HG03280 (cell line): ENCODE measurements at regions not wholly inside any gene's neighbourhood (a gene's known extent, or its start where the extent isn't known, plus 50 kb on each side); places are given as distances from the start of the nearest gene placed in this dataset.
"Not testable (repeated sequence)": the region's sequence is repeated elsewhere in the genome, so short reads cannot be mapped to it uniquely, and the experiment has no call there.

ENCODE experiments used
- ATAC-seq: cut with Tn5 transposase; IDR thresholded peaks from one replicate; pipeline ENCODE4 v1.9.1; 2021; ENCODE audit warnings: mild to moderate bottlenecking, moderate library complexity; ENCODE audit not compliant: unreplicated experiment

DNA sequence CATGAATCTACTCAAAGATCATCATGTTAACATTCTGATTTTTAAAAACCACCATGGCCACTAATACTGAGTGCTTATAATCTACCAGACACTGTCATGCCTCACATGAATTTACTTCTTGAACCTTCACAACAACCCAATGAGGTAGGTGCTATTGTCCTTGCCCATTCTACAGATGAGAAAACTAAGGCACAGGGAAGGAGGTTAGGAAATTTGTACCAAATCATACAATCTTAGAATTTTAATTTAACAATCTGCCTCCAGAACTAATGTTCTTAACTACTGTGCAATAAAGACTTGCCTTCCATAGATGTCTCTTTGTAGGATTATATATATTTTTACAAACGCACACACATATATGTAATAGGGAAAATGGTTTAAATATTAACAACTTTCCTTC is 269.5 kb downstream of the ALDH8A1 start:
- ATAC-seq, result no peak

DNA sequence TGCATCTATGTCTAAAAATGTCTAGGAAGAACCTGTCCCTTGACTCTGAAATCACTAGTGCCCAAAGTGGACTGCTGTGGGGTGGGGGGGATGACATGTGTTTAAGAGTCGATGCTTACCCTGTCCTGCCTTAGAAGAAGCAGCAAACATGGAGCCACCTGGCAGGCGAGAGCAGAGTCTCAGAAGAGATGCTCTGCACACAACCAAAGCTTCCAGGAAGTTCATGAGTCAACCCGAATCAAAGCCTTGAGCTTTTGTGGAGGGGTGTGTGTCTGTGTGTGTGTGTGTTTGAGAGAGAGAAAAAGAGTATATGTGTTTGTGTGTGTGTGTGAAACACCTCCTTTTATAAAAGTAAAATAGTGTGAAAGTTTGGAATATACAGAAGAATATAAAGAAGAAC is 269.9 kb downstream of the ALDH8A1 start:
- no peak for ATAC-seq

DNA sequence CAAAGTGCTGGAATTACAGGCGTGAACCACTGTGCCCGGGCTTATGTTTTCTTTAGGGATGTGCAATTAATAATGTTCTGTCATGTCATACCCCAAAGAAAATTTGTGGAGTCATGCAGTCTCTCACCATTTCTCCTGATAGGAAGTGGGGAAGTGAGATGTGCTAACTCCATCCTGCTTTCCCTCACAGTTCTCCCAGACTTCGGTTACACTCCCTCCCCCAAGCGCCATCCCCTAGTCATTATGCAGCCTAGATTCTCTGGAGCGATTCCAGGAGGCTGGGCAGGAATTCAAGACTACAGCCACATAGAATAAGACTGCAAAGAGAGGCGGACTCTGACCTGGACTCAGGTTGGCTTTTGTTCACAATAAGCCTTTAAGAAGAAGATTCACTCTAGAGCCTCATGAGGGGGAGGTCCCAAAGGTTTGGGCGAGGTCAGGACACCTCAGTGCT is 271.4 kb downstream of the ALDH8A1 start:
- no peak for ATAC-seq

DNA sequence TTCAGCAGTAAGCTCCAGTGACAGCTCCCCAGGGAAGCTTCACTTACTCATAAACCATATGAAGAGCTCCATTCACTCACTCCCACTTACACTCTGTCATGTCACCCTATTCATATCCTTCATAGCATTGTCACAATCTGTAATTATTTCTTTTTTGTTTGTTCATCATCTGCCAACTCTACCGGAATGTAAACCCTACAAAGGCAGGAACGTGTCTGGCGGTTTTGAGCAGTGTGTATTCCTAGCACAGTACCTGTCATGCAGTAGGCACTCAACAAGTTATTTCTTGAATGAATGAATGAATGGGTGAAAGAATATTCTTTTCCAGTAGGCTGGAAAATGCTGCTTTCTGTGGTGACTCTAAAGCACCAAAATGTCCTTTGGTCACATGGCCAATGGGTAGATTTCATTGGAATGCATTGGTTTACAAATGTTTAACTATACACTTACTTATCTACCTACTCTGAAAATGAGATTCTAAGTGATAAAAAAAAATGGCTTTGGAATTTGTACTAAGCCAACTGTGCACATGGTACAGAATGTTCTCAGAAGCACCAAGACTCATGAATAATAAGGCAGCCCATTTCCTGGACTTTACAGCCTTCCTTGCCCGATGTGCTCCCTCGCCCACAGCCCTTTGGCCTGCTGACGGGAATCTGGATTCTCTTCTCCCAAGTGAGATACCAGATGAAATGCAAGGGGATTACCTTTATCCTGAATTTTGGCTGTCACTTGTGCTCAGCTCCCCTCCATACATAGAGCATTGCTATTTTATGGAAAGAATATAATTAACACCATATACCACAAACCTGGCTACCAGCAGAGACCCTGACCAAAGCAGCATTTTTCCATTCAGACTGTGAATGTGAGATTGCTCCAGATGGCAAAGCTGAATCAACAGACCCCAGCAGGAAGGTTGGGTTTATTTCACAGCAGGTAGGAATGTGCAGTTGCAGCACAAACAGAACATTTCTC is 273.3 kb downstream of the ALDH8A1 start:
- no peak for ATAC-seq

DNA sequence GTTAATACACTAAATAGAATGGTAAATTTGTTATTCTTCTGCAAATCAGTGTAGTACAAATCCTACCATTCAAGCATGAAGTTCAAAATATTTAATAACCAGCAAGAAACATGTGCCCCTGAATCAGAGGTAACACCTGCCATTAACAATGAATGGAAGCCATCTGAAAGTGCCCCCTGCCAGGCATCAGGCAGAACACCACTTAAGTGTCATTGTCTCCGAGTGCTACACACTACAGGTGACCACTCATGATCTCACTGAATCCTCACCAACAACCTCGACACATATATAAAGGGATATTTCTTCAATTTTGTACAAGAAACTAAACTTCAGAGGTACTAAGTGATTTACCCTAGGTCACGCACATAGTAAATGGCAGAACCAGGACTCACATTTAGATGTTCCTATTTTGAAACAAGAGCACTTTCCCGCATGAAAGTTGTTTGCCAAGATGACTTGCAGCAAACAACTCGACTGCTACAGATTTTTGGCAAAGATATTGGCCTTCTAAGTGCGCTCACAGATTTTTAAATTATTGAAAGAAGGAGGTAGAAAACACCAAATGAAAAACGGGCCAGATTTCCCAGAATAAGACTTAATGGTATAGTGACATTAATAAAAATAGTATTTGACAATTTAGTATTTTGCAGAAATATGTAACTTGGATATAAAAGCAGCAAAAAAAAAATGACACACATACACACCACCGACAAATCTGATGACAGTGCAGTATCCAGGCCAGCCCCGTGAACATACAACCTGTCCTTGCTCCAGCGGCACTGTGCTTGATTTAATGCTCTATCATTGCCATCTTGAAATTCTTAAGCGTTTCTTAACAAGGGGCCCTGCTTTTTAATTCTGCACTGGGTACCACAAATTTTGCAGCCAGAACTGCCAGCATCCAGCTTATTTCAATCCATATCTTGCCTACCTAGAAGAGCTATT is 274.5 kb downstream of the ALDH8A1 start:
- ATAC-seq, result no peak

DNA sequence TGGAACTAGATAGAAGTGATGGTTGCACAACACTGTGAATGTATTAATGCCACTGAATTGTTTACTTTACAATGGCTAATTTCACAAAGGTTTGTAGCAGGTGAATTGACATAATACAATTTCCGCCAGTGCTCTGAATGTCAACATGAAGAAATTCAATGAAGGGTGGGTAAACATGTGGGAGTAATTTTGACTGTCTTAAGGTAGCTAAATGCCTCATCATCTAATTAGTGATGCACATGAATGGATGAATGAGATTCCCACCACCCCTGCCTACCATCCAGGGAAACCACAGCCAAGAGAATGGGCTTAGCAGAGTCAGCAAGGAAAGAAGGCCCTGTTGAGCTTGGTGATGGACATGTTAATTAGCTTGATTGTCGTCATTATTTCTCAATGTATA is 275.3 kb downstream of the ALDH8A1 start:
- ATAC-seq, result no peak

DNA sequence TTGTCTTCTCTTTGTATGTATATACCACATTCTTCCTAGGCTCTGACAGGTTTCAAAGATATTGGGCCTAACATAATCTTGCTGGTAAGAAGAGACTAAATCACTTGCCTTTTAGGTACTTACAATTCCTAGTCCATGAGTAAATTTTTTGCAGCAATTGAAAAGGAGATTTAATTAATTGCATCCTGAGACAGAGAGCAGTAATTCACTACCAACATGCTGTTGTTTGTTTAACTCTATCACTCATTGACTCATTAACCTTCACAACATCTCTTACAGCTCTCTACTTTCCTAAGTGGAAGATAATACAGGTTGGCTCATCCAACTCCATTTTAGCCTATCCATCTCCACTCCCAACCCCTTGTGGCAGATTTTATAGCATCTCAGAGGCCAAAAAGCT is 280.4 kb downstream of the ALDH8A1 start:
- no peak for ATAC-seq

DNA sequence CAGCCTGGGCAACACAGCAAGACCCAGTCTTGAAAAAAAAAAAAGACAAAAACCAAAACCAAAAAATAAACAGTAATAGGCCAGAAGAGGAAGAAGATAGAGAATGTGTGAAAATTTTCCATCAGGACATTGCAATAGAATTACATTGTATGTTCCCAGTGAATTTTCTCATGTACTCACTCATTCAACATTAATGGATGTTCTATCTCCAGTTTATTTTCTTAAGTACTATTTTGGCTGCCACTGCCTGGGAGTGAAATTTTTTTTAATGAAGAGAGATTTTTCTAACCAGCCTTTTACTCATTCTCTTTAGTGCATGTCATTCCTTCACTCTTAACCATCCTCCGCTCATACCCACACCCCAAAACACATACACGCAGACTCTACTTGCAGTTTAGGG is 282.8 kb downstream of the ALDH8A1 start:
- ATAC-seq, result no peak

DNA sequence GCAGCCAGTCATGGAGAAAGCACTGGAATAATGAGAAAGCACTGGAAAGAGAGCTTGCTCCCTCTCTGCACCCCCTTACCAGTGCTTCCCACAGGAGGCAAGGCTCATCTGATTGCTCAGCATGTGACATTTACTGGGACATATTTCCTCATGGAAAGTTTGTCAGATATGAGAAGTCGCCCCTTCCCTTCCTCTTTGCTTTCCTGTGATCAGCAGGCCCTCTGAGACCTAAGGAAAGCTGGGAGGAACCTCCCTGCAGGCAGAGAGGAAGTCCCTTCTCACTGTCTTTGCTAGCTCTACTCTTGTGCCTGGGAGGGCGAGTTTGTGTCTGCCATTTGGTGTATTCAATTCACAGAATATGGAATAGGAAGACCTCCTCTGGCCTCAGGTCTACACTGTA is 283.8 kb downstream of the ALDH8A1 start:
- no peak for ATAC-seq

DNA sequence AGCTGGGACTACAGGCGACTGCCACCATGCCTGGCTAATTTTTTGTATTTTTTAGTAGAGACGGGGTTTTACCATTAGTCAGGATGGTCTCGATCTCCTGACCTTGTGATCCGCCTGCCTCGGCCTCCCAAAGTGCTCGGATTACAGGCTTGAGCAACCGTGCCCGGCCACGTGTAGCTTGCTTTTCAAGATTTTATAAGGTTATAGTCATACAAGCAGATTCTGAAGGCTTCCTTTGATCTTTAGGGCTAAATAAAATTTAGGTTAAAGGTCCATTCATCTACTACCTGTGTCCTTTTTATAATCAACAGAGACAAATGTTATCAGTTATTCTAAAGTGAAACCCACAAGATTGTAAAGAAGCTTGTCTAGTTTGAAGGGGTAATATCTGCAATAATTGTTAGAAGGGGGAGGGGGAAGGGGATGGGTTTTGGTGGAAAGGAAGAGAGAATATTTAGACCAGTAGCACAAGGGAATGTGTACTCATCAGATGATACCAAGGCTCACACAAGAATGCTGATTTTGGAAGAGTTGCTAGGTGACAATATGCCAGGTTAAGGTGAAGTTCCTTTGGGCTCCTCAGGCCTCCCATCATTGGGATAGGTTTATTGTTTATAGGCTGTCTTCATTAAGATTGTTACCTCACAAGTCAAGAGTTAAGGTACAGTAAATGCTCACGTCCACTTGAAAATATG is 284.7 kb downstream of the ALDH8A1 start:
- no peak for ATAC-seq

DNA sequence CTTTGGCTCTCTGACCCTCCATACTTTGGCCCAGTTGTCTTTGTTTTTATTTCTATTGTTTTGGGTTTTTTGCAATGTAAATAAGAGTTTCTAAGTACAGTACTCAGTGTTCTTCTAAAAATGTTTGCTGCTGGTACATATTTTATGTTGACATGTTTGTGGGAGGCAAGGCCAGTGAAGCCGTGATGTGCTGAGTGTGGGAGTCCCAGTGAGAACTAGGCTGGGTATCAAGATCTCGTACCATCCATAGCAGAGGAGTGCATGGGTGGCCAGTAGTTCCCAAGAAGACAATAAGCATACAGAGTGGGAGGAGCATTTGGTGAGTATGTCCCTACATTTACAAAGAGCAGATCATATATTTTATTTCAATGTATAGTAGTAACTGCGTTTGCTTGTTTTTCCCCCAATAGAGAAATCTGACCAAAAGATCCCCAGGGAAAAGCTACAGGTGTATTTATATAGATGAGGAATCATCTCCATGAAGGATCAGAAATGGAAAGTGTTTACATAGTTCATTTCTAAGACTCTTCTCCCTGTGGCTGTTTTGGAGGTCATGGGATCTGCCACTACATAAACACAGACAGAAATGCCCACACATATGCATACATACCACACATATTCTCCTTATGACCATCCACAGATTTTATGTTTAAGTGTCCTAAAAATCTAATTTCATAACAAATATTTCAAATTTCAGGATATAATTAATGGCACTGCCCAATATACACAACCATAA is 285.9 kb downstream of the ALDH8A1 start:
- ATAC-seq, result no peak

DNA sequence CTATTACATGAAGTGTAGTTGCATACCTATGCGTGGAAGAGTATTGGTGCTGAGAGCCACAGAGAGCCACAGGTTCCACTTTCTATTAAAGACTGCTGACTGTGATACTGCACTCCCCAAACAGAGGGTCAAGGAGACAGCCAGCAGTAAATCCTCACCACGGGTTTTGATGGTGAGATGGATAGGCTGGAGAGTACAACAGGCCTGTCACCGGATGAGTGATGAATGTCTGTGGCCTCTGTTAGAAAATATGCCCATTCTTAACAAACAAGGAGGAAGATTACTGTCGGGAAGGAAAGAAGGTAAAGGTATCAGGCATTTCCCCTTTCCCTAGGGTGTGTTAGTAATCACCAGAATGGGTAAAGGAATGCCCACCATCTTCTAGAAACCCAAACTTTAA is 286.5 kb downstream of the ALDH8A1 start:
- no peak for ATAC-seq

DNA sequence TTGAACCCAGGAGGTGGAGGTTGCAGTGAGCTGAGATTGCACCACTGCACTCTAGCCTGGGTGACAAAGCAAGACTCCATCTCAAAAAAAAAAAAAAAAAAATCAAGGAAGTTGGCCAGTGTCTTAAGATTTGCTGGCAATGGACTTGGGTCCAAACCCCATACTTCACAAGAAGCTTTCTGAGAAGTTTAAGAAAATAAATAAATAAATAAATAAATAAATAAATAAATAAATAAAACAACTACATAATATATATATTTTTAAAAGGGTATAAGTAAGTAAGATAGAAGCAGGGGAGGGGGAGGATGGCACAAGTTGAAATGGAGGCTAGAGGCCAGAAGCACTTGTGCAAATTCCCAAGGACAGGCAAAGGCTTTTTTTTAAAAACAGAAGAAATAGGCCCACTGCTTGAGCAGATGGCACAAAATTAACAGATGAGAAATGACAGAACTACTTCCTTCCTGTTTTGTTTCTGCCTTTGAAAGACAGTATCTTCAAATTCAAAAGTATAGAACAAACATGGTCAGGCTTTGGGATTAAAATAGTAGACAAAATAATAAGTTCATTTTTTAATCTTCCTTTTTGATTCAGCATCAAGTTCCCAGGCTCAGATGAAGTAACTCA is 287.7 kb downstream of the ALDH8A1 start:
- ATAC-seq, result no peak

DNA sequence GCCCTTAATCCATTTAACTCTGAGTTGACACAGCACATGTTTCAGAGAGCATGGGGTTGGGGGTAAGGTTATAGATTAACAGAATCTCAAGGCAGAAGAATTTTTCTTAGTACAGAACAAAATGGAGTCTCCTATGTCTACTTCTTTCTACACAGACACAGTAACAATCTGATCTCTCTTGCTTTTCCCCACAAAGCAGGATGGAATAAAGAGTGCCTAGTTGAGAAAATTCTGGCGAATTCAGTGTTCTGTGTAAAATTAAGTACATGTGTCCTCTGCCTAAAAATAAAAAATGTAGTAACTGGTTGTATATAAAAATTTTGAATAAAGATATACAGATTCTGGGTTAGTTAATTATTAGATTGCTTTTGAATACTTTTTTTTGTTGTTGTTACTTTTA is 290.0 kb downstream of the ALDH8A1 start:
- ATAC-seq, result not testable (repeated sequence)

DNA sequence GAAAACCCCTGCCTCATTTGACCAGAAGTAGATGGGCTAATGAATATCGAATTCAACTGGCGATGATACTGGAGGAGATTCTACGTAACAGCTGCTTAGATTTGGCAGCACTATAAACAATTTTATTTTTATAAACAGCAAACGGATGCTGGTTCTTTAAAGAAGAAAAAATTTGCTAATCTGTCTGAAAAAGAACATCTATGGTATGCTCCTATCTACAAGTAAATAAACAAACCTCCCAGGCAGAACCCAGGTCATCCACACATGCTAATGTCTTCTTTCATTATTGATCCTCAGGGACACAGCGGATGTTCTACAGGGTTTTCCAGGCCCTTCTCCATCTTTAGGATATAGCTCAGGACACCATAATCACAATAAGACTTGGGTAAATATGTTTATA is 291.3 kb downstream of the ALDH8A1 start:
- no peak for ATAC-seq

DNA sequence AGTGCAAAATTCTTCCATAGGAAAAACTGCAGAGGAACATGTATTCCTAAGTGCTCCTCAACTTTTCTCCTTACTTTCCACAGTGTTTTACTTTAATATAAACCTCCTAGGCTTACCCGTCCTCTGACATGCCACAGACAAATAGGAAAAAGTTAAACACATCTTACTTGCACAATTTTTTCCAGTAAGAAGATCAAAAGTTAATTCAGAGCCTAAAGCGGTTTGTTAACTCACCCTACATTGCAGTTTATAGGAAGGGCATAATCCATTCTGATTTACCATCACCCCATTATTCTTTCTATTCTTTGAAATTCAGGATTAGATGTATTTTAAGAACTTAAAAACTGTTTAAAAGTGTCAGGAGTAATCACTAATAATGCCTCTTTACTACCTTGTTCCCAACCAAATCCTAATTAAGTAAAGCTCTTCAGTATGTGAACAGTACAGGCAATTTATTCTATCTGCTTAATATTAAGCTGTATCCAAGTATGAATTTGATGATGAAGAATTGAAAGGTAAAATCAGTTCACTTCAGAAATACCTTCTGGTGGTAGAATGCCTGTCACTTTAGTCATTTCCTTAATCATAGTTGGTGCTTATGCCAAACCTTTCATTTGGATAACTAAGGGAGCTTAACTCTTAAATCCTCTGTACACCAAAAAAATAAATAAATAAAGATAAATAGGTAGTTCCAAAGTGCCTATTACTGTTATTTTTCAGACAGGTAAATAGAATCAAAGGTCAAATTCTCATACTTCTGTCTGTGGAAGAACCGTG is 292.0 kb downstream of the ALDH8A1 start:
- ATAC-seq, result no peak

DNA sequence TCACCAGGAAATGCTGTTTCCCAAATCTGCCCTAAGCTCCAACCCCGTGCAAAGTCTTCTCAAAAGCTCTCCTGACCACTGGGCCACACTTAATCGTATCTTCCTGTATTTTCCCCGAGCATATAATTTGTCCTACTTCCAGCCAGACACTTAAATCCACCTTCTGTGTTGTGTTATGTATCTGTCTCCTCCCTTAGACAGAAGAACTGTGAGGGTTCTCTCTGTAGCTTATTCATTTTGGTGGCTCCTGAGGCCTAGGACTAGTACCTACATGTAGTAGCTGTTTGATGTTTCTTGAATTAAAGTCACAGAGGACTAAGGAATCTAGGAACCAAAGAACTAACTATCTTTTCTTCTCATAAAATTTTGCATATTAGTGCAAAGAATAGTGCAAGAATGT is 292.6 kb downstream of the ALDH8A1 start:
- no peak for ATAC-seq

DNA sequence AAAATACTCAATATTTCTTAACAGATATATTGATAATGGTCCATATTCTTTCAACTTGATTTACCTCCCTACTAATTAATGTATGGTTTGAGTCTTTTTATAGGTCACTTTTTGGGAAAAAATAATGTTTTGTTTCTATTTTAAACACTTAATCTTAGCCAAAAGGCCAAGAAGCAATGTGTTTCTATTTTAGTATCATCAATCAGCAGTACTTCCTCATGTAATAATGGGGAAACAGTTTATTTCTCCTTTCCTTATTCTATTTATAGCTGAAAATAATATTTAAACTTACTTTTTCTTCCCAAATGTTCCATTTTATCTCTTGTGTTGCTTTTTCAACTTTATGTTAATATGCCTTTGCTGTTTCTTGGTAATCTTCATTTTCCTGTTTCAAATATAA is 295.1 kb downstream of the ALDH8A1 start:
- ATAC-seq, result no peak

DNA sequence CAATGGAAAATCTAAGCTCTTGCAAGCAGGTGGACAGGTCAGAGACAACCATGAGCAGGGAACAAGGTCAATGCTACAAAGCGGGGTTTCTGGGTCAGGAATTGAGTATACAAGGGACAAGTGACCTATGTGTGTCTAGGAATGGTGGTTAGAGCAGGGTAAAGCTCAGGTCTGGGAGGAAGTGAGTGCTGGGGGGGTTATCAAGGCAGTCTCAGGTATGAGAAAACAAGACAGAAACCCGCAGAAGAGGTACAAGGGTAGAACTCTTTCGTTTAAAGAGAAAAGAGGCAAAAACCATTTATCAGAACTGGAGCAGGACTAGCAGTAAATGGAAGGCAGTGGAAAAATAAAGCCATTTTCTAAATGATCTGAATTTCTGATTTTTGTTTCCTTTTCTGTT is 298.4 kb downstream of the ALDH8A1 start:
- ATAC-seq, result no peak
